Gastrocnemius medialis (tissue), 4 donors: ENCODE measurements at regions not wholly inside any gene's neighbourhood (a gene's known extent, or its start where the extent isn't known, plus 50 kb on each side); places are given as distances from the start of the nearest gene placed in this dataset.

Experiments used
- ATAC-seq, 2 donors: fragments of 150-250 bp; one replicate each; pipeline ENCODE4 v1.9.1; 2016
- DNase-seq, 2 donors: peaks; one replicate each; pipeline ENCODE4 v3.0.0-alpha.2; 2019
- H3K27ac ChIP-seq, 4 donors: fragments of 200-600 bp; sonication (generic); 1 replicate in 1 of 4; 2 replicates in 3 of 4; pipeline ENCODE4 v1.5.1; 2016 to 2018; ENCODE audit warnings: mild to moderate bottlenecking in 2 of 4, moderate library complexity in 1 of 4
- H3K27me3 ChIP-seq, 3 donors: fragments of 200-600 bp; sonication (generic) in 2 of 3; 1 replicate in 1 of 3; 2 replicates in 2 of 3; pipeline versions ENCODE4 v1.5.1 to v1.6.0; 2016 to 2019; ENCODE audit warnings: mild to moderate bottlenecking in 1 of 3, moderate library complexity in 1 of 3
- H3K36me3 ChIP-seq, 2 donors: fragments of 200-600 bp; sonication (generic) in 1 of 2; one replicate each; pipeline ENCODE4 v1.5.1; 2017 to 2018
- H3K4me1 ChIP-seq, 2 donors: fragments of 200-600 bp; sonication (generic) in 1 of 2; one replicate each; pipeline ENCODE4 v1.5.1; 2016 to 2017; ENCODE audit warnings: mild to moderate bottlenecking in 2 of 2
- H3K4me3 ChIP-seq, 4 donors: fragments of 200-600 bp; sonication (generic) in 3 of 4; 1 replicate in 1 of 4; 2 replicates in 3 of 4; pipeline ENCODE4 v1.5.1; 2016 to 2019; ENCODE audit warnings: mild to moderate bottlenecking in 2 of 4
- H3K9me3 ChIP-seq, 3 donors: fragments of 200-600 bp; sonication (generic) in 2 of 3; 1 replicate in 1 of 3; 2 replicates in 2 of 3; pipeline ENCODE4 v1.5.1; 2016 to 2019
- POLR2A ChIP-seq, 2 donors: fragments of 450-650 bp; IDR thresholded peaks; one replicate each; pipeline ENCODE4 v1.6.1; 2017; ENCODE audit warnings: antibody characterized with exemption in 2 of 2, mild to moderate bottlenecking in 2 of 2, moderate library complexity in 2 of 2
- in situ Hi-C, 4 donors: fragments of 200-750 bp; cut with MboI; loops; one replicate each; pipeline versions ENCODE4 v1.15.0 to v1.8.0; 2017; ENCODE audit warnings: low sequenced_read_pairs in 4 of 4
- intact Hi-C: fragments of 100-400 bp; cut with DNase I; formaldehyde crosslinking; loops from one replicate; pipeline ENCODE4 v1.15.1; 2023; ENCODE audit warnings: low total_unique reads
- TF ChIP-seq, protein P1 (sequence below), 5 experiments: fragments of 450-650 bp in 3 of 5; fragments of 200-600 bp in 2 of 5; sonication (generic) in 2 of 5; IDR thresholded peaks in 4 of 5; conservative IDR thresholded peaks in 1 of 5; 1 replicate in 4 of 5; 2 replicates in 1 of 5; pipeline ENCODE4 v1.5.1; 2016 to 2019; ENCODE audit warnings: antibody characterized with exemption in 5 of 5, mild to moderate bottlenecking in 3 of 5, moderate library complexity in 3 of 5

DNA sequence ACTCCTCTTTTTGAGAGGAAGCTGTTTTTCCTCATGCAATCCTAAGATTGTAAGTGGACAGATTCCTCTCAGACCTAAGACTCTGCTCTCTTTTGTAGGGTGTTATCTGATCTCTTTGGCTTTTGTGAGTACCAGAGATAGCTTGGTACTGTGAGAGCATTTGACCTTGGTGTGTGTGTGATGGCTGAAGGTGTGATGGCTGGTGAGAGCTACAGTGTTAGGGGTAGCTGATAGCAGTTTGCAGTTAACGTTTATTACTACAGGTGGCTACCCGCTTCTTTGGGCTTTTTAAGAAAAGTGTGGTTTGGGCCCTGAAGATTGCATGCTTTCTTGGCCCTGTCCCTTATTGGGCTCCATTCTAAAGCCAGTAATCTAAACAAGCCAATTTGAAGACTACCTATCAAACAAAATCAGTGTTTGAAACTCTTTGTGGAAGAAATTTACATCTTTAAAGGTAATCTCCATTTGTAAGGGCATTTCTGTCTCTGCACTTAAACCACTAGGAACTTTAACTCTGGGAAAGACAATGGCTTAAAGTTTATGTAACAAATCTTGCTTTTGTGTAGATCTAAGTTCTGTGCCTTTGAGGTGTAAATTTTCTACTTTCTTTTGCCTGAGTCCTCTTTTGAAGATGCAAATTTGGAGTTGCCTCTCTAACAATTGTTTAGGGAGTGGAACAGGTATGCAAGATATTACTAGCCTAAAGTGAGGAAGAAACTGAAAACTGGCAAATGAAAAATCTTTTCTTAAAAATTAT is 85.3 kb upstream of the SERBP1 start:
- H3K4me1 ChIP-seq, result no peaks in the 10 kb centered on the region
- intact Hi-C loops, result no loop called here
- in situ Hi-C loops, result loop anchor here in 3 of 4 donors (25.0 kb wide), 2 partner anchors 753 to 822 kb away; partner anchors contain the start of gene DYNLT5 (in 2 of the 3)

DNA sequence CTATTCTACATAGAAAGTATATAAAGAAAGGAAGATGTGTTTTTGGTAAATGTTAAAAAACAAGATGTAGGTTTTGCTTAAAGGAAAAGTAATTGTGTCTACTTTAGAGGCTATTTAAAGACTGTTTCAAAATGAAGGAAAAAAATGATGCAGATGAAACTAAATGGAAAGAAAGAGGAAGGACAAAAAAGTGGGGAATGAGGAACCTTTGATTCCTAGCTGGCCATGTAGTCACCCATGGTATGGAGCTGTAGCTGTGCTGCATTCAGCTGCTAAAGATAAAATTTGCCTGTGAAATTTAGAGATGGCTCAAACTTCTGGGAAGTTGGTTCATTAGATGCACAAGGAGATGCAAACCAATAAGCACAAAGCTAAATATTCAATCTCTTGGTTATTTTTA is 86.8 kb upstream of the SERBP1 start:
- Histone ChIP-seq H3K4me1 (no peaks in the 10 kb centered on the region), H3K27ac (no peak overlapping the region), H3K4me3 (no peak overlapping the region), H3K9me3 (no peaks in the 10 kb centered on the region), H3K36me3 (no peaks in the 10 kb centered on the region), H3K27me3 (no peaks in the 10 kb centered on the region)
- TF ChIP-seq, protein P1, sequence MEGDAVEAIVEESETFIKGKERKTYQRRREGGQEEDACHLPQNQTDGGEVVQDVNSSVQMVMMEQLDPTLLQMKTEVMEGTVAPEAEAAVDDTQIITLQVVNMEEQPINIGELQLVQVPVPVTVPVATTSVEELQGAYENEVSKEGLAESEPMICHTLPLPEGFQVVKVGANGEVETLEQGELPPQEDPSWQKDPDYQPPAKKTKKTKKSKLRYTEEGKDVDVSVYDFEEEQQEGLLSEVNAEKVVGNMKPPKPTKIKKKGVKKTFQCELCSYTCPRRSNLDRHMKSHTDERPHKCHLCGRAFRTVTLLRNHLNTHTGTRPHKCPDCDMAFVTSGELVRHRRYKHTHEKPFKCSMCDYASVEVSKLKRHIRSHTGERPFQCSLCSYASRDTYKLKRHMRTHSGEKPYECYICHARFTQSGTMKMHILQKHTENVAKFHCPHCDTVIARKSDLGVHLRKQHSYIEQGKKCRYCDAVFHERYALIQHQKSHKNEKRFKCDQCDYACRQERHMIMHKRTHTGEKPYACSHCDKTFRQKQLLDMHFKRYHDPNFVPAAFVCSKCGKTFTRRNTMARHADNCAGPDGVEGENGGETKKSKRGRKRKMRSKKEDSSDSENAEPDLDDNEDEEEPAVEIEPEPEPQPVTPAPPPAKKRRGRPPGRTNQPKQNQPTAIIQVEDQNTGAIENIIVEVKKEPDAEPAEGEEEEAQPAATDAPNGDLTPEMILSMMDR (IDR thresholded peaks at IDR 0.05 in 4 of 5, conservative IDR thresholded peaks at IDR 0.05 in 1 of 5), result no peak
- no peak for TF ChIP-seq POLR2A (IDR thresholded peaks at IDR 0.05)
- in situ Hi-C loops (loop anchor here in 3 of 4 donors (25.0 kb wide), 2 partner anchors 755 to 820 kb away; partner anchors contain the start of gene DYNLT5 (in 2 of the 3)), intact Hi-C loops (no loop called here)
- DNase-seq (no peak), ATAC-seq (no peak)

More for the DNA sequence above, 85.3 kb upstream of the SERBP1 start:
- DNase-seq, result no peak
- no peaks in the 10 kb centered on the region for H3K9me3 ChIP-seq
- H3K27me3 ChIP-seq, result no peaks in the 10 kb centered on the region
- no peaks in the 10 kb centered on the region for H3K36me3 ChIP-seq
- H3K27ac ChIP-seq, result no peak overlapping the region
- no peak for ATAC-seq
- no peak overlapping the region for H3K4me3 ChIP-seq
- TF ChIP-seq, protein P1 (IDR thresholded peaks at IDR 0.05 in 4 of 5, conservative IDR thresholded peaks at IDR 0.05 in 1 of 5), result no peak
- no peak for TF ChIP-seq POLR2A (IDR thresholded peaks at IDR 0.05)

DNA sequence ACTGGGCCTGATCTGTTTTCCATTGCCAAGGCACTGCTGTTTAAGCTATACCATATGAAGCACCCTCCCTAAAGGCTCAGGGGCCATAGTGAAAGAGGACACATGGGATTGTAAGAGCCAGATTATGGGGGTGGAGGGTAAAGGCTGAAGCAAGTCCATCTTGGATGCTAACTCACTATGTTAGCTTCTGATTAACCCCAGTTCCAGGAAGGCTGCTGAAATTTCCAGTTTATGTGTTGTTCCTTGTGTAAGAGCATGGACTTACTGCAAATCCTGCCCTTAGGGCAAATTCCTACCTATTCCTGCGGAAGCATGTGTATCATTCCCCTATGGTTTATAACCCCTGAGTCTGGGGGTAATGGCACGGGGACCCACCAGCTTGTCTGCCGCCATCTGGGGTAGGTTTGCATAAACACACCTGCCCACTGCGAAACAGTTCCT is 91.8 kb upstream of the SERBP1 start:
- Histone ChIP-seq H3K9me3 (no peaks in the 10 kb centered on the region), H3K4me3 (no peak overlapping the region), H3K4me1 (no peaks in the 10 kb centered on the region), H3K27me3 (no peaks in the 10 kb centered on the region), H3K36me3 (no peaks in the 10 kb centered on the region), H3K27ac (no peak overlapping the region)
- intact Hi-C loops (no loop called here), in situ Hi-C loops (loop anchor here in 3 of 4 donors (25.0 kb wide), 2 partner anchors 760 to 815 kb away; partner anchors contain the start of gene DYNLT5 (in 2 of the 3))
- DNase-seq, result no peak
- TF ChIP-seq, protein P1 (IDR thresholded peaks at IDR 0.05 in 4 of 5, conservative IDR thresholded peaks at IDR 0.05 in 1 of 5), result no peak
- TF ChIP-seq POLR2A (IDR thresholded peaks at IDR 0.05), result no peak
- no peak for ATAC-seq

DNA sequence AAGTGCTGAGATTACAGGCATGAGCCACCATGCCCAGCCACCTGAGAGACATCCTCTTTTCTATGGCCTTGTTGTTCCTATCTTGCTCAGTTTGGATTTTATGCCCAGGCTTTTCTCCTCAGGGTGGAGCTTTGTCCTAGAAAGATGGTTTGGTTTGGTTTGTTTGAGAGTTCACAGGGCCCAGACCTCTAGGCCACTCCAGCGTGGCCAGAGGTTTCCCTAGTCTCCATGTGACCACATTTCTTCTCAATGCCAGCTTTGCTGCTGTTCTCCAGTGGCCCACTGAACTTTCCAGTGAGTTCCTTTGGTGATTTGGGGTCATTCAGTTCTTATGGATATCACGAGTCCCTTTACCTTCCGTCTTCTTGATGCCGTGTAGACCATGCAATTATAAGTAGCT is 92.6 kb upstream of the SERBP1 start:
- H3K27ac ChIP-seq, result no peak overlapping the region
- no peak for DNase-seq
- no peaks in the 10 kb centered on the region for H3K36me3 ChIP-seq
- intact Hi-C loops, result no loop called here
- H3K4me3 ChIP-seq, result no peak overlapping the region
- ATAC-seq, result no peak
- H3K9me3 ChIP-seq, result no peaks in the 10 kb centered on the region
- H3K4me1 ChIP-seq, result no peaks in the 10 kb centered on the region
- TF ChIP-seq POLR2A (IDR thresholded peaks at IDR 0.05), result no peak
- TF ChIP-seq, protein P1 (IDR thresholded peaks at IDR 0.05 in 4 of 5, conservative IDR thresholded peaks at IDR 0.05 in 1 of 5), result no peak
- in situ Hi-C loops, result loop anchor here in 3 of 4 donors (25.0 kb wide), 2 partner anchors 760 to 815 kb away; partner anchors contain the start of gene DYNLT5 (in 2 of the 3)
- no peaks in the 10 kb centered on the region for H3K27me3 ChIP-seq
